HepG2 (cell line): ENCODE measurements at regions not wholly inside any gene's neighbourhood (a gene's known extent, or its start where the extent isn't known, plus 50 kb on each side); places are given as distances from the start of the nearest gene placed in this dataset.

Experiments
- ATAC-seq: fragments of 200-7000 bp; cut with Tn5 transposase; 3 replicates; pipeline ENCODE4 v1.9.1; 2020; ENCODE audit warnings: mild to moderate bottlenecking, moderate library complexity
- BruUV-seq: library from RNA; stranded (reverse); fragments of 400-500 nt; replicated peaks from 2 replicates; lab custom pipeline; 2021; lab: Mats Ljungman, UMichigan
- CTCF ChIA-PET: fragments of 300-600 bp; formaldehyde crosslinking; extraction: SDS; loops from one replicate; lab custom pipeline; 2021; ENCODE audit warnings: low total read pairs, inconsistent platforms, low intra/inter-chr PET ratio; lab: Yijun Ruan, JAX
- POLR2A ChIA-PET: fragments of 350-600 bp; sonication (Branson Sonifier 250); formaldehyde crosslinking; loops from one replicate; lab custom pipeline; 2020; ENCODE audit warnings: antibody characterized with exemption, inconsistent platforms; lab: Yijun Ruan, JAX
- DNase-seq: peaks from one replicate; pipeline ENCODE4 v3.0.0-alpha.2; 2015; ENCODE audit warnings: low spot score
- FAIRE-seq: peaks from 3 replicates; lab custom pipeline; 2011; peaks lifted over from hg19 to GRCh38; lab: Jason Lieb, UNC
- H2AFZ ChIP-seq: one replicate; pipeline ENCODE4 v1.6.1; 2011; ENCODE audit warnings: low read length, inconsistent platforms
- H3K27ac ChIP-seq: fragments of 300-600 bp; 3 replicates; pipeline ENCODE4 v1.8.0; 2011; ENCODE audit warnings: mixed run types, mild to moderate bottlenecking, mixed read lengths, low read length, inconsistent platforms; ENCODE audit not compliant: insufficient read depth; ENCODE audit errors: extremely low read length
- H3K27me3 ChIP-seq, 2 experiments: fragments of 200-600 bp in 1 of 2; 2 replicates in 1 of 2; 3 replicates in 1 of 2; pipeline versions ENCODE4 v1.6.0 to v1.8.0; 2011; ENCODE audit warnings: low read length in 2 of 2, mild to moderate bottlenecking in 2 of 2, moderate library complexity in 2 of 2, inconsistent platforms in 1 of 2; ENCODE audit not compliant: insufficient read depth in 2 of 2, control insufficient read depth in 1 of 2
- H3K36me3 ChIP-seq, 2 experiments: fragments of 200-600 bp in 1 of 2; replicated peaks in 1 of 2; 2 replicates in 1 of 2; 3 replicates in 1 of 2; pipeline versions ENCODE4 v1.5.1 to v1.8.0; 2011; ENCODE audit warnings: low read length in 2 of 2, inconsistent platforms in 1 of 2; ENCODE audit not compliant: insufficient read depth in 2 of 2, control insufficient read depth in 1 of 2
- H3K4me1 ChIP-seq: 2 replicates; pipeline ENCODE4 v1.5.1; 2012; ENCODE audit warnings: low read length, inconsistent platforms; ENCODE audit not compliant: insufficient read depth
- H3K4me2 ChIP-seq: 2 replicates; pipeline ENCODE4 v1.6.0; 2011; ENCODE audit warnings: low read depth, low read length, inconsistent platforms
- H3K4me3 ChIP-seq, 3 experiments: fragments of 200-600 bp in 1 of 3; sonication (generic), shearing (Covaris generic) in 1 of 3; replicated peaks in 1 of 3; 2 replicates each; pipeline ENCODE4 v1.5.1; 2011 to 2016; ENCODE audit warnings: low read length in 3 of 3, inconsistent platforms in 2 of 3, low read depth in 2 of 3, mild to moderate bottlenecking in 2 of 3, control low read depth in 1 of 3, mixed read lengths in 1 of 3; ENCODE audit not compliant: insufficient read depth in 1 of 3
- H3K79me2 ChIP-seq: one replicate; pipeline ENCODE4 v1.6.1; 2011; ENCODE audit warnings: low read length, inconsistent platforms; ENCODE audit not compliant: insufficient read depth
- H3K9ac ChIP-seq: 2 replicates; pipeline ENCODE4 v1.6.0; 2011; ENCODE audit warnings: mild to moderate bottlenecking, low read depth, low read length, inconsistent platforms; ENCODE audit not compliant: insufficient read depth
- H3K9me3 ChIP-seq: 2 replicates; pipeline ENCODE4 v1.5.1; 2012; ENCODE audit warnings: mild to moderate bottlenecking, low read length
- H4K20me1 ChIP-seq: 2 replicates; pipeline ENCODE4 v1.6.0; 2011; ENCODE audit warnings: inconsistent platforms, mild to moderate bottlenecking, low read length, moderate library complexity; ENCODE audit not compliant: insufficient read depth
- GFI1 ChIP-seq: sonication (generic); formaldehyde crosslinking; IDR thresholded peaks from 2 replicates; pipeline ENCODE4 v1.5.0; 2020; ENCODE audit warnings: missing genetic modification reagents, mild to moderate bottlenecking, borderline replicate concordance
- SMAD9 ChIP-seq: sonication (generic); formaldehyde crosslinking; IDR thresholded peaks from 2 replicates; pipeline ENCODE4 v1.5.1; 2020; ENCODE audit warnings: mild to moderate bottlenecking, missing genetic modification reagents
- THAP7 ChIP-seq: sonication (generic); formaldehyde crosslinking; IDR thresholded peaks from 2 replicates; pipeline ENCODE4 v1.8.1; 2023; ENCODE audit warnings: mild to moderate bottlenecking, missing genetic modification reagents
- ZBTB33 ChIP-seq: sonication (generic); formaldehyde crosslinking; IDR thresholded peaks from 2 replicates; pipeline ENCODE4 v1.4.0; 2020; ENCODE audit warnings: missing genetic modification reagents
- WGBS: methylation state at CpG from one replicate; pipeline ENCODE4 v1.1.6; 2017; ENCODE audit warnings: low lambda C conversion rate; 5-methylcytosine and 5-hydroxymethylcytosine counted together
- in situ Hi-C: cut with HindIII; loops from 2 replicates; pipeline ENCODE4 v1.10.0; 2017; ENCODE audit warnings: low pct_unique_long_range_greater_than_20kb; ENCODE audit not compliant: extremely low pct_ligation_motif_present
- intact Hi-C: fragments of 100-400 bp; cut with micrococcal nuclease; formaldehyde crosslinking; loops from one replicate; pipeline ENCODE4 v1.10.0; 2022; ENCODE audit not compliant: unreplicated experiment
- TF ChIP-seq, protein P1 (sequence below): sonication (generic); formaldehyde crosslinking; IDR thresholded peaks from 2 replicates; pipeline ENCODE4 v1.4.0; 2020; ENCODE audit warnings: missing genetic modification reagents

DNA sequence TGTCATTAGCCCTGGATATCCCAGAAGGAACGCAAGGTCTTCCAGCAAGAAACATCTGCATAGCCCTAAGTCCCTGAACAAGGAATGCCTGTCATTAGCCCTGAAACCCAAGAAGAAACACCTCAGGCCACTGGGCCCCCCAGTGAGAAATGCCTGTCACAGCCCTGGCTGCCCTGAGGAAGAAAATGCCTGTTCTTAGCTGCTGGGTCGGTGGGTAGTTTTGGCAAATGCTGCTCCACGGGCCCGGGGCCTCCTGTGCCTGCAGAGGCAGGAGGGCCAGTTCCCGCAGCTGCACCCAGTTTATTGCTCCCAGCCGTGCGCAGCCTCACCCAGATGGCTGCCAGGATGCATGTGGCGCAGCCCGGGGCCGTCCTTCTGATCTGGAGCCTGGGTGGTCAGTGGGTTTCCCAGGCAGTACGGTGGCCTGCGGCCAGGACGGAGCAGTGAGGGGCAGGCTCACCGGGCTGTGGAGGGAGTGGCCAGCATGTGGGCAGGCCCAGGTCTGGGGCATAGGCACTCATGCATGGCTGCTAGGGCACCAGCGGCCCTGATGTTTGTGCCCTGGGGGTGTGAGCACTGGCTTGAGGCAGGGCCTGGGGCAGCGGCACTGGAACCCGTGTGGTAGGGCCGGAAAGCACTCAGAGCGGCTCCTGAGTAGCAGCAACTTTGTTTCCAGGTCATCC, 219.0 kb downstream of the ERMARD start (continued):
- TF ChIP-seq, protein P1, sequence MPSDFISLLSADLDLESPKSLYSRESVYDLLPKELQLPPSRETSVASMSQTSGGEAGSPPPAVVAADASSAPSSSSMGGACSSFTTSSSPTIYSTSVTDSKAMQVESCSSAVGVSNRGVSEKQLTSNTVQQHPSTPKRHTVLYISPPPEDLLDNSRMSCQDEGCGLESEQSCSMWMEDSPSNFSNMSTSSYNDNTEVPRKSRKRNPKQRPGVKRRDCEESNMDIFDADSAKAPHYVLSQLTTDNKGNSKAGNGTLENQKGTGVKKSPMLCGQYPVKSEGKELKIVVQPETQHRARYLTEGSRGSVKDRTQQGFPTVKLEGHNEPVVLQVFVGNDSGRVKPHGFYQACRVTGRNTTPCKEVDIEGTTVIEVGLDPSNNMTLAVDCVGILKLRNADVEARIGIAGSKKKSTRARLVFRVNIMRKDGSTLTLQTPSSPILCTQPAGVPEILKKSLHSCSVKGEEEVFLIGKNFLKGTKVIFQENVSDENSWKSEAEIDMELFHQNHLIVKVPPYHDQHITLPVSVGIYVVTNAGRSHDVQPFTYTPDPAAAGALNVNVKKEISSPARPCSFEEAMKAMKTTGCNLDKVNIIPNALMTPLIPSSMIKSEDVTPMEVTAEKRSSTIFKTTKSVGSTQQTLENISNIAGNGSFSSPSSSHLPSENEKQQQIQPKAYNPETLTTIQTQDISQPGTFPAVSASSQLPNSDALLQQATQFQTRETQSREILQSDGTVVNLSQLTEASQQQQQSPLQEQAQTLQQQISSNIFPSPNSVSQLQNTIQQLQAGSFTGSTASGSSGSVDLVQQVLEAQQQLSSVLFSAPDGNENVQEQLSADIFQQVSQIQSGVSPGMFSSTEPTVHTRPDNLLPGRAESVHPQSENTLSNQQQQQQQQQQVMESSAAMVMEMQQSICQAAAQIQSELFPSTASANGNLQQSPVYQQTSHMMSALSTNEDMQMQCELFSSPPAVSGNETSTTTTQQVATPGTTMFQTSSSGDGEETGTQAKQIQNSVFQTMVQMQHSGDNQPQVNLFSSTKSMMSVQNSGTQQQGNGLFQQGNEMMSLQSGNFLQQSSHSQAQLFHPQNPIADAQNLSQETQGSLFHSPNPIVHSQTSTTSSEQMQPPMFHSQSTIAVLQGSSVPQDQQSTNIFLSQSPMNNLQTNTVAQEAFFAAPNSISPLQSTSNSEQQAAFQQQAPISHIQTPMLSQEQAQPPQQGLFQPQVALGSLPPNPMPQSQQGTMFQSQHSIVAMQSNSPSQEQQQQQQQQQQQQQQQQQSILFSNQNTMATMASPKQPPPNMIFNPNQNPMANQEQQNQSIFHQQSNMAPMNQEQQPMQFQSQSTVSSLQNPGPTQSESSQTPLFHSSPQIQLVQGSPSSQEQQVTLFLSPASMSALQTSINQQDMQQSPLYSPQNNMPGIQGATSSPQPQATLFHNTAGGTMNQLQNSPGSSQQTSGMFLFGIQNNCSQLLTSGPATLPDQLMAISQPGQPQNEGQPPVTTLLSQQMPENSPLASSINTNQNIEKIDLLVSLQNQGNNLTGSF (CRISPR knock-in tag) = no peak
- no peak for TF ChIP-seq ZBTB33 (CRISPR knock-in tag)
- TF ChIP-seq, all 625 proteins: peak for 0

DNA sequence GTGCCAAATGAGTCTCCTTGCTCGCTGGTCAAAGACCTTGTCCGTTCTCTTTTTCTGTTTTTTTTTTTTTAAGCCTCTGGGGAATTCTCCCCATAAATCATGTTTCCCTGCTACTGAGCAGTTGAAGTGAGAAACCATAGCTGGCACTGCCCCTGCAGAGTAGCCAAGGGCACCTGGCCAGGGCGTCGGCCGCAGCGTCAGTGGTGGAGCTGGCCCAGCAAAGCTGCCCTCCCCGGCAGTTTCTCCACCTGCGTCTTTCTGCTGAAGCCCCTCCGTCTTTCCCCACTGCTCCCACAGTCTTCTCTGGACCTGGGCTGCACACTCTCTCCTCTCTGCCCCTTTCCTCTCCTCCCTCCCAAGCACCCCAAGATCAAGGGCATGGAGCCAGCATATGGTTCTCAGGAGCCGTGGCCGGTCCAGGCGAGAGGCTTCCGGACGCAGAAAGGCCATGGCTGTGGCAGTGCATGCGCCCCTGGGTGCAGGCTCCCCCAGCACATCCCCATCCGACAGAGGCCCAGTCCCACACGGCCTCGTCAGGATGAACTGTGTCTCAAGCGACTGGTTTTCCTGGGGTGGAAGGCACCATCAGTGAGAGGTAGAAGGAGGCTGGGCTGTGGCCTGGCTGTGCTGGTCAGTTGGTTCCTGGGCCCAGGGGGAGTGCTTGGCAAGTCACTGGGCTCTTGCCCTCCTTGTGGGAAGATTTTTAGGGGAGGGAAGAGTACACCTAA, 218.1 kb downstream of the ERMARD start:
- POLR2A ChIA-PET = no interaction called here
- H3K79me2 ChIP-seq = no peaks in the 10 kb centered on the region
- H3K9ac ChIP-seq = no peak overlapping the region
- H2AFZ ChIP-seq = no peak overlapping the region
- no peak overlapping the region for H3K4me3 ChIP-seq
- no peak for DNase-seq
- WGBS = 41% methylated on average over 19 of the region's 19 CpGs
- ATAC-seq = no peak
- no peak for FAIRE-seq
- intact Hi-C loops (loop anchor here (5.0 kb wide), 1 partner anchor 548 kb away; no protein-coding TSS in a partner anchor), in situ Hi-C loops (no loop called here)
- CTCF ChIA-PET = no interaction called here
- H3K27me3 ChIP-seq = peaks cover 18 to 74% of the 10 kb centered on the region in 2 experiments
- no peak overlapping the region for H3K4me2 ChIP-seq
- no peaks in the 10 kb centered on the region for H4K20me1 ChIP-seq
- no TSS peak for BruUV-seq
- no peaks in the 10 kb centered on the region for H3K9me3 ChIP-seq
- no peak overlapping the region for H3K27ac ChIP-seq
- TF ChIP-seq GFI1 (CRISPR knock-in tag) = no peak
- TF ChIP-seq SMAD9 (CRISPR knock-in tag) = no peak
- no peak for TF ChIP-seq THAP7 (CRISPR knock-in tag)
- no peaks in the 10 kb centered on the region for H3K36me3 ChIP-seq
- no peaks in the 10 kb centered on the region for H3K4me1 ChIP-seq
